ENCODE measurements at regions not wholly inside any gene's neighbourhood (a gene's known extent, or its start where the extent isn't known, plus 50 kb on each side); places are given as distances from the start of the nearest gene placed in this dataset.
"Not testable (repeated sequence)": the region's sequence is repeated elsewhere in the genome, so short reads cannot be mapped to it uniquely, and the experiment has no call there.

GRCh38 chr11:34824425-34824824 lies 91.8 kb downstream of the APIP start:
- H3K36me3 ChIP-seq = no peaks in the 10 kb centered on the region
- TF ChIP-seq CTCF (IDR thresholded peaks at IDR 0.05) = no peak
- H3K4me1 ChIP-seq = peaks cover 0 to 5% (median 0%) of the 10 kb centered on the region in 4 donors
- H3K27ac ChIP-seq = no peak overlapping the region
- no peak for DNase-seq
- H3K4me3 ChIP-seq = no peak overlapping the region
- H3K27me3 ChIP-seq = no peaks in the 10 kb centered on the region
- H3K9me3 ChIP-seq = no peaks in the 10 kb centered on the region
- intact Hi-C loops (cut with DNase I; ENCODE audit: low total_unique reads) = no loop called here

- intact Hi-C loops (cut with DNase I; ENCODE audit: low total_unique reads) = no loop called here
- no peaks in the 10 kb centered on the region for H3K9me3 ChIP-seq
- no peak overlapping the region for H3K27ac ChIP-seq
- no peaks in the 10 kb centered on the region for H3K27me3 ChIP-seq
- no peak for DNase-seq
- H3K4me1 ChIP-seq = peaks cover 0 to 5% (median 0%) of the 10 kb centered on the region in 4 donors
- H3K36me3 ChIP-seq = no peaks in the 10 kb centered on the region
- no peak for TF ChIP-seq CTCF (IDR thresholded peaks at IDR 0.05)
- no peak overlapping the region for H3K4me3 ChIP-seq
Measured at GRCh38 chr11:34823639-34824038, 92.5 kb downstream of the APIP start.

GRCh38 chr11:34823197-34823596 lies 93.0 kb downstream of the APIP start:
- Histone ChIP-seq H3K36me3 (no peaks in the 10 kb centered on the region), H3K27me3 (no peaks in the 10 kb centered on the region), H3K27ac (no peak overlapping the region), H3K4me3 (no peak overlapping the region), H3K4me1 (peaks cover 0 to 5% (median 0%) of the 10 kb centered on the region in 4 donors), H3K9me3 (no peaks in the 10 kb centered on the region)
- no peak for TF ChIP-seq CTCF (IDR thresholded peaks at IDR 0.05)
- intact Hi-C loops (cut with DNase I; ENCODE audit: low total_unique reads) = no loop called here
- DNase-seq = no peak

- H3K27me3 ChIP-seq = no peaks in the 10 kb centered on the region
- no peak overlapping the region for H3K4me3 ChIP-seq
- peaks cover 0 to 5% (median 0%) of the 10 kb centered on the region in 4 donors for H3K4me1 ChIP-seq
- no peaks in the 10 kb centered on the region for H3K36me3 ChIP-seq
- intact Hi-C loops (cut with DNase I; ENCODE audit: low total_unique reads) = no loop called here
- no peak for TF ChIP-seq CTCF (IDR thresholded peaks at IDR 0.05)
- no peaks in the 10 kb centered on the region for H3K9me3 ChIP-seq
- no peak for DNase-seq
- H3K27ac ChIP-seq = no peak overlapping the region
Measured at GRCh38 chr11:34819740-34820482, 96.3 kb downstream of the APIP start.

GRCh38 chr11:34817812-34818211 lies 98.4 kb downstream of the APIP start:
- H3K36me3 ChIP-seq; H3K27me3 ChIP-seq; H3K27ac ChIP-seq; H3K4me1 ChIP-seq; H3K4me3 ChIP-seq; intact Hi-C loops (cut with DNase I; ENCODE audit: low total_unique reads); DNase-seq; H3K9me3 ChIP-seq: not testable (repeated sequence)

GRCh38 chr11:34816698-34817213 lies 99.4 kb downstream of the APIP start:
- TF ChIP-seq CTCF (IDR thresholded peaks at IDR 0.05) = no peak
- Histone ChIP-seq H3K9me3 (no peaks in the 10 kb centered on the region), H3K4me1 (no peaks in the 10 kb centered on the region), H3K27ac (no peak overlapping the region), H3K27me3 (no peaks in the 10 kb centered on the region), H3K36me3 (no peaks in the 10 kb centered on the region), H3K4me3 (no peak overlapping the region)
- DNase-seq = no peak
- intact Hi-C loops (cut with DNase I; ENCODE audit: low total_unique reads) = no loop called here

All from tibial artery (tissue), 4 donors.